ENCODE measurements at regions not wholly inside any gene's neighbourhood (a gene's known extent, or its start where the extent isn't known, plus 50 kb on each side); places are given as distances from the start of the nearest gene placed in this dataset.
"Not testable (repeated sequence)": the region's sequence is repeated elsewhere in the genome, so short reads cannot be mapped to it uniquely, and the experiment has no call there.

DNA sequence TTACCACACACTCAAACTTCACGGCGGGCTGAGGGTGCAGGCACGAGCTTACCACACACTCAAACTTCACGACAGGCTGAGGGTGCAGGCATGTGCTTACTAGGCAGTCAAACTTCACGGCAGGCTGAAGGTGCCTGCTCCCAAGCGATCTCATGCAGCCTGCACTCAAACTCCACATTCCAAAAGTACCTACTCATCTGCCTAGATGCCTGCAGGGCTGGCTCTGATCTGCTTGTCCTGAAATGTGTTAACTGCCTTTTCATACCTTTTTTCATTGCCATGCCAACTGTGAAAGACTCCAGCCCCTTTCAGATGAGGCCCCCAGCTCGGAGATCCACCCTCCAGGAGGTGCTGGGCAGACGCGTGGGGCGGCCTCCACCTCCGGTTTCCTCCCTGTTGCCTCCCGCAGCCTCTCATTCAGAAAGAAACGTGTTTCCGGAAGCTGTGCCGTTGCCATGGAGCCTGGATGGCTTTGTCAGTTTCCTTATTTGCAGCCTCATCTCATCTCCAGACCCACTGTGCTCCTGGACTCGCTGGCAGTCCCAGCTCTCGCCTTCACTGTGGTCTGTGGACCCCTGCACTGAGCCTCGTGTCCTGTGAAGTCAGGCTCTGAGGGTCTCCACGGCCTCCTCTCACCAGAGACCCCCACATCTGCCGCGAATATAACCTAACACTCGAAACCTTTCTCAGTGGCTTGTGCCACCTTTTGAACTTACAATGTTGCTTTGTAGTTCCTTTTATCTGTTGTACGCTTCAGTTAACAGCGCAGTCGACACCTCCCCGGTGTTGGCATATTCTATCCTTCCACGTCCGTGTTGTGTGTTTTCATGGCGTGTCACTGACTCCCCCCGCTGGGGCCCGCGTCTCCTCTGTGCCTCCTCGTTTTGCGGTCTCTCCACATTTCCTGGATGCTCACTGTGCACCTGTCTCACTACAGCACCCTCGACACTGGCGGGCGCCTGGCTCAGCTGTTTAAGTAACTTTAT lies 106.1 kb upstream of the ALKAL2 start:
- DNase-seq, result peak; percentile 24

DNA sequence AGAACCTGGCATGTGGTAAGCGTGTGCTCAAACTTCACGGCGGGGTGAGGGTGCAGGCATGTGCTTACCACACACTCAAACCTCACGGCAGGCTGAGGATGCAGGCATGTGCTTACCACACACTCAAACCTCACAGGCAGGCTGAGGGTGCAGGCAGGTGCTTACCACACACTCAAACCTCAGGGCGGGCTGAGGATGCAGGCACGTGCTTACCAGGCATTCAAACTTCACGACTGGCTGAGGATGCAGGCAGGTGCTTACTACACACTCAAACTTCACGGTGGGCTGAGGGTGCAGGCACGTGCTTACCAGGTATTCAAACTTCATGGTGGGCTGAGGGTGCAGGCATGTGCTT lies 105.0 kb upstream of the ALKAL2 start:
- DNase-seq, result no peak

DNA sequence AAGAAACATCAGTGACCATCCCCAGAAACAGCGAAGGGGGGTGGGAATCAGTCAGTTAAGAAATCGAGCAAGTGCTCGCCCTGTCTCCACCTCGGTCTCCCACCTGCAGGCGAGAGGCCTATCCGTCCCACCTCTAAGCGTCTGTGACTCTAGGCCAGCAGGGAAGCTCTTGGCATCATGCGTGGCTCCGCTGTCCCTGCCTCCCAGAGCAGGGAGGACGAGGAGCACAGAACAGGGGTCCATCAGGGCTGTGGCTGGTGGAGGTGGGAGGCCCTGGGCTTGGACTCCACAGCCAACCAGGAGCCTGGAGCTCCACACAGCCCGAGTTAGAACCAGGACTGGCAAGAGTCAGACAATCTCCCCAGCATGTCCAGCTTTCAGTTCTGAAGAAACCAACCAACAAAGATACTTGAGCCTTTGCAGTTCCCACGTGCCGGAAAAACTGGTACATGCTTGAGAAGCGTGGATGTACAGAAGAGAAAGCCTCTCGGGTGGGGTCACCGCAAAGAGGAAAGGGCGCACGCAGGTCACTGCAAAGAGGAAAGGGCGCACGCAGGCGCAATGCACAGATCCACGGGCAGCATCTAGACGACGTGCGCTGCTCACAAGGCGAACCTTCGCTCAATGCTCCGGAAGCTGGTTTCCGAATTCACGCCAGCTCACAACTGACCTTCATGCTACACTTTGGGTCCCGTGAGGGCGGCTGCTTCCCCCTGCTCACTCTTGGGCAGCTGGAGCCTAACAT lies 104.5 kb upstream of the ALKAL2 start:
- no peak for DNase-seq

- no peak for DNase-seq
Observed at GRCh38 chr2:391696-392095, 103.8 kb upstream of the ALKAL2 start.

DNA sequence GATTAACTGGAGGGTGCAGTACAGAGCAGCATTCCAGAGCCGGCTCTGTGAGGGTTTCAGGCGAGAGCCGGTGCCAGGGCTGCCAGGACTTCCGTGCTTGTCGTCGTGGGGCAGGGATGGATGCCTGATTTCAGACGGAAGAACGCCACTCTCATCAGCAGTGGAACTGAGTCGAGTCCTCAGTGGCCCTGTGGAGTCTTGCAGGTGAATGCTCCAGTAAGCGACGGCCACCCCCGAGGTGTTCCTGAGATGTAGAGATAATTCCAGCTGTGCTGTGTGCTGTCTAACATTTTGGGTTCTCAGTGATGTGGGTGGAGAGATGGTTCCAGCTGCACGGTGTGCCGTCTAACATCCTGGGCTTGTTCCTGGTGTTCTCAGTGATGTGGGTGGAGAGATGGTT lies 103.1 kb upstream of the ALKAL2 start:
- DNase-seq, result no peak

- not testable (repeated sequence) for DNase-seq
Observed at GRCh38 chr2:389985-390384, 102.1 kb upstream of the ALKAL2 start.

DNA sequence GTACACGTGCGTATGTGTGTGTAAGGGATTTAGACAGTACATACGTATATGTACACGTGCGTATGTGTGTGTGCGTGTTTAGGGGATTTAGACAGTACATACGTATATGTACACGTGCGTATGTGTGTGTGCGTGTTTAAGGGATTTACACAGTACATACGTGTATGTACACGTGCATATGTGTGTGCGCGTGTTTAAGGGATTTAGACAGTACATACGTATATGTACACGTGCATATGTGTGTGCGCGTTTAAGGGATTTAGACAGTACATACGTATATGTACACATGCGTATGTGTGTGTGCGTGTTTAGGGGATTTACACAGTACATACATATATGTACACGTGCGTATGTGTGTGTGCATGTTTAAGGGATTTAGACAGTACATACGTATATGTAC lies 100.9 kb upstream of the ALKAL2 start:
- not testable (repeated sequence) for DNase-seq

- no peak for DNase-seq
Observed at GRCh38 chr2:387980-388421, 100.1 kb upstream of the ALKAL2 start.

DNA sequence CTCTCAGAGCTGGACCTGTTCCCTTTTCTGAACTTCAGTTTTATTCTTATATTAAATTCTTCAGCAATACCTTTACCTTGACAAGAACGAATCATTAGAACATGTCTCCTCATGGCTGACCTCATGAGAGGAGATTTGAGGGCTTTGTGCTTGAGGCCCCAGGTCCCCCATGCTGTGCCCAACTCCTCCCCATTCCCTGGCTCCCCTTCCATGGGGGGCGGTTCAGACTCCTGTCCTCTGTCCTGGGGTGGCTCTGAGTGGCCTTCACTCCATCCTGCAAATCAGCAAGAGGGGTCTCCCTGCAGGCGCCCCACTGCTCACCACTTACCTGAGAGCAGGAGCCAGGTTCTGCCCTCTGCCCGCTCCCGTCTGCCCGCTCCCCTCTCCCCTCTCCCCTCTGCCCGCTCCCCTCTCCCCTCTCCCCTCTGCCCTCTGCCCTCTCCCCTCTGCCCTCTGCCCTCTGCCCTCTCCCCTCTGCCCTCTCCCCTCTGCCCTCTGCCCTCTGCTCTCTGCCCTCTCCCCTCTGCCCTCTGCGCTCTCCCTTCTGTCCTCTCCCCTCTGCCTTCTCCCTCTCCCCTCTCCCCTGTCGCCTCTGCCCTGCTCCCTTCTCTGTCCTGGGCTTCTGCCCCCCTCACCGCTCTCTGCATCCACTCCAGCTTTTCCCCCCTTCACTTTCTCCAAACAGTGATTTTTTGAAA lies 98.7 kb upstream of the ALKAL2 start:
- no peak for DNase-seq

GRCh38 chr2:385785-386184 lies 97.9 kb upstream of the ALKAL2 start:
- DNase-seq, result no peak

- DNase-seq, result no peak
Observed at GRCh38 chr2:385061-385460, 97.2 kb upstream of the ALKAL2 start.

DNA sequence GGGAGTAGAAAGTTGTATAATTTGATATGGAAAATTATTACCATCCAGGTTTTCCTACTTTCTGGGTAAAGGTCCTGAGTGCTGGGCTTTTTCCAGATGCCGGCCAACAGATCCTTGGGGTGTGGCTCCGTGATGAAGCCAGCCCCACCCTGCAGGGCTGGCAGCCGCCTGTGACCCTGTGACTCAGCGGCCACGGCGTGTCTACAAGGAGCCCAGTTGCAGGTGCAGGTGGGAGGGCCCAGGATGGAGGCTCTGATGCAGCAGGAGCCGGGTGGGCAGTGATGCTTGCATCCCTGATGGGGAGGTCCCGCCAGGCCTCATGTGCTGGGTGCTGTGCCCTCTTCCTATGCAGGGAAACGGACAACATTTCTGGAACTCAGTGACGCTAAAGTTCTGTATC lies 96.0 kb upstream of the ALKAL2 start:
- no peak for DNase-seq

DNA sequence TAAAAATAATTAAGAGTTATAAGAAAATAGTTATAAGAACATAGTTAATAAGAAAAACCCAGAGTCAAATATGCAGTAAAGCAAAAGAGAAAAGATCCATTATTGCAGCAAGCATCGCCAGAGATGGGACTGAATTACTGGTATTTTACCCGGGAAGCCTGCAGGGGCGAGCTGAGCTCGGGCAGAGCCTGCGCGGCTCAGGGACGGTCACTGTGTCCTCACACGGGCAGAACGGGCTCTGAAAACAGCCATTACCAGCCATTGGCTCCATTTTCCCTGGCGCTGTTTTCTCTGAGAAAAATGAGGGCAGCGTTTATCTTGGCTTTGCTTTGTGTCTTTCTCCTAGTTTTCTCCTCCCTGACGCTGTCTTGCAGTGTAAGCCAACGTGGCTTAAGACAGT lies 95.3 kb upstream of the ALKAL2 start:
- DNase-seq, result no peak

DNA sequence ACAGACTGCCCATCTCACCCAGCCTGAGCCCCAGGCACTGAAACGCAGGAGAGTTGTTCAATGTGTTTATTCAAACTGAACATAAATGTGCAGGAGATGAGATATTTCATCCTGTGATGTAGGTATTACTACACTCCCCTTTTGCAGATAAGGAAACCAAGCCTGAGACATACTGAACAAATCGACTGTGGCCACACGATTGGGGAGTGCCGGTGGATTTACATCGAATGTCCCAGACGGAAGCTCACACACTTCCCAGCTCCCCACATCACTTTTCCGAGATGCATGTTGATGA lies 94.8 kb upstream of the ALKAL2 start:
- no peak for DNase-seq

DNA sequence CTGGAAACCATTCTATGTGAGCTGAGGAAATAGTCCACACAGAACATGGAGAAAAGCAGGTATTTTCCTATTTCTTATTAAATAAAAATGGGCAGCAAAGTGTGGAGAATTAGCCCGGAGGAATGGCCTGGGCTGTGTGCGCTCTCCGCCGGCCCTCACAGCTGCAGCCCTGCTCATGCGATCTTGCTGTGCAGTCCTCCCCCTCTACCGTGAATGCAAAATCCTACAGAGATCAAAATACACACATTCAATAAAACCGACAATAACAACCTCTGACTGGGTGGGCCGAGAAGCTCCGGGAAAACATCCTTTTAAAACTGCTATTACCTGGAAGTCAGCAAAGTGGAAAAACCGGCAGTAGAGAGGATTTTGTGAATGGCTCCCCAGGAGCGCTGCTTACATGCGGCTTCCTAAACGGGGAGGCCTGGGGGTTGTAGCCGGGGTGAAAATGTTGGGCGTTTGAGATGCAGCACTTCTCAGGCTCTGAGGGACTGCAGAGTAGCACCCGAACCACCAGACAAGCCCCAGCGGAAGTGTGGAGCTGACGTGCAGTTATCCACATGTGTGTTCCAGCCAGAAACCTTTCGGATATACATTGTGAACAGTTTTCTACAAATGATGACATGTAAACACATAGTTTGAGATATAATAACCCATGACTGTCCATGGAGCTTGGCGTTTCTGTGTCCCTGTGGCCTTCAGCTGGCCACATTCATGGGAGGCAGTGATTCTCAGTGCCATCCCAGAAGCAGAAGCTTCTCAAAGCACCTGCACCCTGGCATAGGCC lies 94.2 kb upstream of the ALKAL2 start:
- no peak for DNase-seq

DNA sequence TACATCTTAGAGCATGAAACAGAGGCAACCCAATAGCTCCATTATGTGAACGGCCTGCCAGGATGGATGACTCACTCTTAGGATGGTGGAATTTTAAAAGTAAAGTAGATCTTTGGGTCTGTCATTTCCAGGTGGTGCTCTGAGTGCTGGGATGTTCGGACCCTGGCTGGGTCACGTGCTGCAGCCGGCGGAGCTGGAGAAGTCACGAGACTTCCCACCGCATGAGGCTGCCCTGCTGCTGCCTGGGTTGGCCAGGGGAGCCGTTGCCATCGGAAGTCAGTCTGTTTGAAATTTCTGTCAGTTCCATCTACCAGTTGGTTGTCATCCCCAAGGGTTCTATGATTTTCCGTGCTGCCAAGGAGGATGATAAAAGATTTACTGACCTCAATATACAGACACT lies 93.3 kb upstream of the ALKAL2 start:
- DNase-seq, result no peak

- no peak for DNase-seq
Observed at GRCh38 chr2:380772-381171, 92.9 kb upstream of the ALKAL2 start.

DNA sequence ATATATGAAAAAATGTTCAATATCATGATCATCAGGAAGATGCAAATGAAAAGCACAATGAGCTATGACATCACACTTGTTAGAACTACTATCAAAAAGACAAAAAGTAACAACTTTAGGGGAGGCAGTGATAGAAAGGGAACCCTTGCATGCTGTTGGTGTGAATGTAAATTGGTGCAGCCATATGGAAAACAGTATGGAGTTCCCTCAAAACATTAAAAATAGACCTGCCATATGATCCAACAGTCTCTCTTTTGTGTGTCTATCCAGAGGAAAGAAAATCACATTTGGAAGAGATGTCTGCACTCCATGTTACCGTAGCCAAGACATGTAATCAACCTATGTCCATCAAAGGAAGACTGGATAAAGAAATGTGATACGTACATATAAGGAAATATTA lies 92.3 kb upstream of the ALKAL2 start:
- DNase-seq, result no peak

DNA sequence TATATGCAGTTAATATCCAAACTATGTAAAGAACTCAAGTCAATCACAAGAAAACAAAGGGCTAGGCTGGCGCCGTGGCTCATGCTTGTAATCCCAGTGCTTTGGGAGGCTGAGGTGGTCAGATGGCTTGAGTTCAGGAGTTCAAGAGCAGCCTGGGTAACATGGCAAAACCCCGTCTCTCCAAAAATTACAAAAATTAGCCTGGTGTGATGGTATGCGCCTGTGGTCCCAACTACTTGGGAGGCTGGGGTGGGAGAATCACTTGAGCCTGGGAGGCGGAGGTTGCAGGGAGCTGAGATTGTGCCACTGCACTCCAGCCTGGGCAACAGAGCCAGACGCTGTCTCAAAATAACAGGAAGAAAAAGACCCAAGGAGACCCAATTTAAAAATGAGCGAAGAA lies 91.9 kb upstream of the ALKAL2 start:
- no peak for DNase-seq

GRCh38 chr2:378364-378763 lies 90.5 kb upstream of the ALKAL2 start:
- DNase-seq, result no peak

DNA sequence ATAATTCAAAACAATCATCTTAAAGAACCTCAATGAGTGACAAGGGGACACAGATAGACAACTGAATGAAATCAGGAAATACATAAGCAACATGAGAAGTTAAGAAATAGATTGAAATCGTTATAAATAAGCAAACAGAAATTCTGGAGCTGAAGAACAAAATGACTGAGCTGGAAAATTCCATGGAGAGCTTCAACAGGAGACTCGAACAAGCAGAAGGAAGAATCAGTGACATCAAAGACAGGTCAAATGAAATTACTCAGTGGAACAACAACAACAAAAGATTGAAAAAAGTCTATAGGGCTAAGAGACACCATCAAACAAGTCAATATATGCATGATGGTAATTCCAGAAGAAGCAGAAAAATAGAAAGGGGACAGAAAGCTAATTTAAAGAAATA lies 89.5 kb upstream of the ALKAL2 start:
- DNase-seq, result no peak

- no peak for DNase-seq
Observed at GRCh38 chr2:375956-376307, 88.0 kb upstream of the ALKAL2 start.
